Mammary epithelial cell (primary cell): ENCODE measurements at regions not wholly inside any gene's neighbourhood (a gene's known extent, or its start where the extent isn't known, plus 50 kb on each side); places are given as distances from the start of the nearest gene placed in this dataset.
"Not testable (repeated sequence)": the region's sequence is repeated elsewhere in the genome, so short reads cannot be mapped to it uniquely, and the experiment has no call there.

Source experiments
- CTCF ChIP-seq, 2 donors: IDR thresholded peaks in 1 of 2; conservative IDR thresholded peaks in 1 of 2; 2 replicates each; pipeline ENCODE4 v1.5.1; 2011 to 2012; ENCODE audit warnings: inconsistent platforms in 2 of 2, low read length in 2 of 2, mild to moderate bottlenecking in 2 of 2, control low read depth in 1 of 2, low read depth in 1 of 2; ENCODE audit not compliant: insufficient read depth in 1 of 2; ENCODE audit errors: extremely low read depth in 1 of 2
- EZH2 ChIP-seq: IDR thresholded peaks from 2 replicates; pipeline ENCODE4 v1.6.1; 2012; ENCODE audit warnings: low read length, inconsistent platforms, borderline replicate concordance

GRCh38 chr9:767061-767561 lies 74.4 kb upstream of the DMRT1 start:
- TF ChIP-seq CTCF (conservative IDR thresholded peaks at IDR 0.05 in 1 of 2, IDR thresholded peaks at IDR 0.05 in 1 of 2; ENCODE audit: extremely low read depth in 1 of 2, insufficient read depth in 1 of 2, low read depth in 1 of 2, low read length in 2 of 2); EZH2: not testable (repeated sequence)
